GM19351 (cell line): ENCODE measurements at regions not wholly inside any gene's neighbourhood (a gene's known extent, or its start where the extent isn't known, plus 50 kb on each side); places are given as distances from the start of the nearest gene placed in this dataset.

Source experiments
- ATAC-seq: cut with Tn5 transposase; IDR thresholded peaks from one replicate; pipeline ENCODE4 v1.9.1; 2021; ENCODE audit warnings: mild to moderate bottlenecking, moderate library complexity; ENCODE audit not compliant: unreplicated experiment

DNA sequence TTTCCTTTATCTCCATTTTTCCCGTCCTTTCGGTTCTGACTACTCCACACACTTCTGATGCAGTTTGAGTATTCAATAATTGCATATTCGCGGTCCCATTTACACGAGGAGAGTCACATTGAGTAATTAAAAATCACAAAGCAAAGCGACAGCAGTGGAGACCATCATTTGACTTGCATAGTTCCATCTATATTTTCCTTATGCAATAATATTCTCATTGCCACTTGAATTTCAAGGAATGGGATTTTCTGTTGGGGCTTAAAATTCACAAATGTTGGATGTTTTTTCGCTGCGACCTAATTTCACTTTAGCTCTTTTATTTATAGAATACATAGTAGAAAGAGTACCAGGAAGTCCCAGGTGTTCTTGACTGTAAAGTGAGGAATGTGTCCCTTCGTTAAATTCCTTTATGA is 186.8 kb downstream of the ZEB2 start:
- no peak for ATAC-seq

DNA sequence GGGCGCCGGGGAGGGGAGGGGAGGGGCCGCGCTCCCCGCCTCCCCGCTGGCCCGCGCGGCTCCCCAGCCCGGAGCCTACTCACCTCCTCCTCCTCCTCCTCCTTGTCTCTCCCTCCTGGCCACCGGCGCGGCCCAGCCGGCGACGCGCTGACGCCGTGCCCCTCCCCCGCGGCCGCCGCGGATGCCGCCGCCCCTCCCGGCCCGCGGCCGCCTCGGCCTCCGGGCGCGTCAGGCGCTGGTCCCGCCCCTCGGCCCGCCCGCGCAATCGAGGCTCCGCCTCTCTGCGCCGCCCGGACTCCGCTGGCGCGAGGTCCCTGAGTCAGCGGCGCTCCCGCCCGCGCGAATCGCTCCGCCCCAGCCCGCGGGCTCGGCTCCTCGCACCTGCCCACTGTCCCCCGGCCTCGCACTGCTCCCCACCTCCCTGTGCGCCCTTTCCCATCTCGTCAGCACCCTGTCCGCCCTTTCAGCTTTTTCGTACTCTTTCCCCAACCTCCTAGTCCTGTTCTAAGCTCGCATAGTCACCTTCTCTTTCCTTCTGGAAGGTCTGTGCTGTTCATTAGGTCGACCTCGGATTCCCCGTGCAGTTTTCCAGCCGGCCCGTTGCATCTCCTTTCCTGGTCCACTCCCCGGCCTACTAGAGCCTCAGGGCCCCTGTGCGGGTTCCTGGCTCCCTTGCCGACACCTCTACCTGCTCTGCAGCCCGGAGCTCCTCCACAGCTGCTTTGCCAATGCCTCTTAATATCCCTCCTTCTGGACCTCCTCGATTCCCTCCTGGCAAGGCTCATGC is 187.4 kb downstream of the ZEB2 start:
- peak; percentile 84 for ATAC-seq

GRCh38 chr2:144331674-144332355 is 188.1 kb downstream of the ZEB2 start:
- peak; percentile 42 for ATAC-seq

DNA sequence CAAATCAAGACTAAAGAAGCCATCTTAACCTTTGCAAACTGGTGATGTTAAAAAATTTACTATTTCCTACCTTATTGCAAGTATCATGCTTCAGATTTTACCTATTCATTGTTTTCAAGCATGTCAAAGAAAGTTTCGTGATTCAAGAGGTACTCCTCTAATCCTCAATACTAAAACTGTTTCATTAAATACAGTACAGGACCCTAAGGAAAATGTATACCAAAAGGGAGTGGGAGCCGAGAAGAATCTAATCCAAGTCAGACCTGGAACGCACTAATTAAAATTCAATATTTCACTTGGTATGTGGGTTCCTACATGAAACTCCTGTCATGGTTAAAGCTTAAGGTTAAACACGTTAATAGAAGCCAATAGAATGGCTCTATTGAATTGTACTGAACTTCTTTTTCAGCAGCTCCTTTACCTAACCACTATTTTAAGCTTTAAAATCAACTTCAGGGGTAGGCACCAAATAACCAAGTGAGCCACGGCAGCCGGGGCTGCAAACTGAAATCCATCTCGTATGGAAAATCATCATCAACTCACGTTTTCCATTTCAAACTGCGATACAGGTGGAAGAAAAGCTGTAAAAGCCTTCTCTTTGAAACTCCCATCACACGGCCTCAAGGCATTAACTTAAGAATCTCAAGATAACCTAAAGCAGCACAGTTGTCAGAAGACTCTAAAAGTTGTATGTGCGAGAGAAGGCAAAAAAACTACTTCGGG is 188.8 kb downstream of the ZEB2 start:
- ATAC-seq, result no peak

- ATAC-seq, result no peak
Observed at GRCh38 chr2:144329472-144329871, 190.4 kb downstream of the ZEB2 start.

GRCh38 chr2:144328938-144329337 is 191.0 kb downstream of the ZEB2 start:
- ATAC-seq, result no peak

GRCh38 chr2:144326825-144327224 is 193.1 kb downstream of the ZEB2 start:
- no peak for ATAC-seq

GRCh38 chr2:144325086-144325485 is 194.8 kb downstream of the ZEB2 start:
- peak; percentile 71 for ATAC-seq

DNA sequence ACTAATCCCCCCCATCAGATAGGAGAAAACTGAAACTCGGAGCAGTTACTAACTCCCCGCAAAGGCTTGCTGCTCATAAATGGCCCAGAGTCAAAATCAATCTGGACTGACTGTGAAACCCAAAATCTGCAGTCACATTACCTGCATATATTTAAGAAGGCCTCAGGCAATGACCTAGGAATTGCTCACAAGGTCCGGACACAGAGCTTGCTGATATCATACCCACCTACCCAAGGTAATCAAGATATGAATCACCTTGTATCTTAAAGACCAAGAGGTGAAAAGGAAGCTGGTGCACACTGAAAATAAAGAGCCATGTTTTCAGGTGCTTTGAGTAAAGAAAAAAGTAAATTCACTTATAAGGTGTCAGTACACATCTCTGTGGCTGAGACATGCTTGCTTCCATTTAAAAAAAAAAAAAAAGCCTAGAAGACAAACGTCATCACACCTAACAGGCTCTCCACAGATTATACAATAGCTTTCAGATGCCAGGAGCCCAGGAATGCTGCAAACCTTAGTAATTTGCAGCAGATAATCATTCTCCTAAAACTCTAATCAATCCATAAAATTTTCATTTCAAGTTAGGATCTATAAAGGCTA is 195.4 kb downstream of the ZEB2 start:
- ATAC-seq, result peak; percentile 37

- ATAC-seq, result peak; percentile 52
Observed at GRCh38 chr2:144323946-144324345, 196.0 kb downstream of the ZEB2 start.

- ATAC-seq, result no peak
Observed at GRCh38 chr2:144322379-144322778, 197.5 kb downstream of the ZEB2 start.

DNA sequence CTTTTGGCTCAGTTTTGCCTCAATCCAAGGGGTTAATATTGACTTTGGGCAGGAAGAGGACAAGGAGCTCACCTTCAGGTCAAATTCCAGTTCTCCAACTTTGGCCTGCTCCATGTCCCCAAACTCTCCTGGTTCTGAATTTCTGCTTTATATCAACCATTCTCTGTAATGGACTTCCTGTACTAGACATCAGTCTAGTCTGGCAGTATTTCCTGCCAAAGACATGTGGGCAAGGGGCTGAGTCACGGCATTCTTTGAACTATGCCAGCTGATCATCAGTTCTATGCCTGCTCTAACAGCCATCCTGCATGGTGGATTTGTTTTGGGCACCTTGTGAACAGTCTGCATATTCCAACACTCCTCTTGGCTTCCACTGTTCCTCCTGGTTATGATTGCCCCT is 199.4 kb downstream of the ZEB2 start:
- ATAC-seq, result no peak

DNA sequence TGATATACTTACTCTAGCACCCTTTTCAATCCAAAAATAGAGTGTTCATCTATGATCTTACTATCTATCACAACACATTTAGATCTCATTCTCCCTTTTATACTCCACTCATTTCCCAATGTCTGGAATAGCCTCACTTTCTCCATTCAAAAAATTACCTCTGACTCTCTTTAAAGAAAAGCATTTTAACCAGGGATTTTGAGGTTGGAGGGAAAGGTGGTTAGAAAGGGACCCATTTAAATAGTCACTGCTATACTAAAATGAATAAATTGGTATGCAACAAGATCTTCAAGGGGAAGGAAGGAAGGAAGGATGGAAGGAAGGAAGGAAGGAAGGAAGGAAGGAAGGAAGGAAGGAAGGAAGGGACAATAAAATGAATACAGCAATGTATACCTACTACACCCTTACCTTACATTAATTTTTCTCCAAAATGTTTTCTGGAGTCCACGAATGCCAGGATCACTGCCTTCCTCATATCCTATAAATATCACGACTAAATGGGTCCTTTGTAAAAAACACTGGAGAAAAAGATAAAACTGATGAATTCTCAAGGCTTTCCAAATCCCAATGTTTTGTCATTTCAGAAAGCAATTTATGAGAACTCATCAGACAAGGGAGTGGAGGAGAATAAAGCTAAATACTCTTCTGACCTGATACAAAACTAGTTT is 202.7 kb downstream of the ZEB2 start:
- ATAC-seq, result no peak

- ATAC-seq, result peak; percentile 44
Observed at GRCh38 chr2:144310889-144311608, 208.9 kb downstream of the ZEB2 start.

- ATAC-seq, result peak; percentile 65
Observed at GRCh38 chr2:144310484-144310883, 209.4 kb downstream of the ZEB2 start.

DNA sequence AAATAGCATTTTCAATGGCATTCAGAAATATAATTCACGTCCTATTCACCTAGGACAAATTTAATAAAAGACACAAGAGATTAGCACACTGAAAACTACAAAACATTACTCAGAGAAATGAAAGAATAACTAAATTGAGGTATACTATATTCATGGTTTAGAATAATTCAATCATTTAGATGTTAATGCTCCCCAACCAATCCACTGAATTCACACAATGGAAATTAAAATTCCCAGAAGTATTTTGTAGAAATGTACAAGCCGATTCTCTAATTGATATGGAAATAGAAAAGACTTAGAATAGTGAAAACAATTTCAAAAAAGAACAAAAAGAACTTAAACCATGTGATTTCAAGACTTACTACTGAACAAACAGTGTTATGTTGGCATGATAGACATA is 212.2 kb downstream of the ZEB2 start:
- no peak for ATAC-seq

DNA sequence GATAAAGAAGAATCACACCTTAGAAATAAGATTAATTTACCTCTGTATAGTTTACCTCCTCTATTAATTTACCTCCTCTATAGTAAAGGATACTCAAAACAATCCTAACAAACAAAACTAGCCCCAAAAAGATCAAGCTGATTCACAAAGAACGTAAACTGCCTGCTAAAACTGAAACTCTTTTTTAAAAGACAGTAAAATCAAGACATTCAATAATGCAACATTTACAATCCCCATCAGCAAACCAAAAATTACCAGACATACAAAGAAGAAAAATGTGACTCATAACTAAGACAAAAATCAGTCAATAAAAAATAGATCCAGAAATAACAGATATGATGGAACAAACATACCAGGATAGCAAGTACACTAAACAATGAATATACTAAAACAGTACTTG is 215.7 kb downstream of the ZEB2 start:
- ATAC-seq, result no peak

DNA sequence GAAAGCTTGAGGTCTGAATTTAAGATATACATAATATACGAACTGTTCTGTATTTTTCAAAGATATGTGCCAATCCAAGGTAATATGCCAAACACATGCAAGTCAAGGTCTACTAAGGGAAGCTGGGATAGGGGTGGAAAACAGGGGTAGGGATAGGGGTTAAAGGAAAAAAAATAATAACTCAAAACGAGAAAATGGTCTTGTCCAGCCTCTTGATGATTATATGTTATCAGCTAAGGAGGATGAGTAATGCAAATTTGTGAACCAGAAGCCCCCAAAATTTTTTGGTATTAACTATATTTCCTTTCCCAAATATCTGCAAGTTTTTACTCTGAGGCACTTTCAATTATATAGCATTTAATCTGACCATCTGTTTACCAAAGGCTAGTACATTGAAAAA is 219.3 kb downstream of the ZEB2 start:
- ATAC-seq, result no peak

DNA sequence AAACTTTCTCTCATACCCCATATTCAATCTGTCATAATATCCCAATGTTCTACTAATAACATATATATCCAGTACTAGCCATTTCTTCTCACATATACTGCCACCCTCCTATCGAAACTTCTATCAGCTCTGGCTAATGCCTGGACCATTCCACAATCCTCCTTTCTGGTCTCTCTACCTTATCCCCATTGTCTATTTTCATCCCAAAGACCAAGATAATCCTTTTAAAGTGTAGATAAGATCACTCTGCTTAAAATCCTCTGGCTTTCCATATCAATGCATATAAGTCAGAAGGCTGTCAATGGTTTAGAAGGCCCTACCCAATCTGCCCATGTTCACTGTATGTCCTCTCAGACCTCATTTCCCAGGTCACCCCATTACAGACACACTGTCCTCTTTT is 229.6 kb downstream of the ZEB2 start:
- no peak for ATAC-seq

DNA sequence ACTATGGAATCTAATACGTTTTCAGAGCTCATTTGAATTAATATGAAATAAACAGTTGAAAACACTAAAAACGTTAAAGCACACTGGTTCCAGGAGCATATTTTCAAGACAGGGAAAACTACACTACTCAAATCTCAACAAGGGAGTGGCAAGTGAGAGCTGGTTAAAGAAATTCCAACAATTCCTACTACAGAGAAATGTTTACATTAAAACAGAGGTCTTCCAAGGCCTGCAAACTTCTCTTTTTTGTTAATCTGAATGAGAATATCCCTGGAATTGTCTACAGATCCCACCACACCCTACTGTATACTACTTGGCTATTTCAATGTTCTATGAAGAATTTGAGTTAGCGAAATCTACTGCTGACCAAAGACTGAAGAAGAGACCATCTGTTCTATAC is 231.5 kb downstream of the ZEB2 start:
- ATAC-seq, result no peak
